Hepatocyte (in vitro differentiated cells): ENCODE measurements at regions not wholly inside any gene's neighbourhood (a gene's known extent, or its start where the extent isn't known, plus 50 kb on each side); places are given as distances from the start of the nearest gene placed in this dataset.
A peak's percentile ranks its signal among the peaks of the same experiment; 100 is the strongest.

Source experiments
- DNase-seq: peaks from one replicate; pipeline ENCODE4 v3.0.0-alpha.2; 2016; ENCODE audit warnings: low spot score
- H2AFZ ChIP-seq: fragments of 200-600 bp; sonication (generic); 2 replicates; pipeline ENCODE4 v1.6.0; 2016; ENCODE audit warnings: antibody characterized with exemption, mild to moderate bottlenecking
- H3K27ac ChIP-seq: fragments of 200-600 bp; sonication (generic); 2 replicates; pipeline ENCODE4 v1.5.1; 2016; ENCODE audit warnings: mild to moderate bottlenecking
- H3K27me3 ChIP-seq: fragments of 200-600 bp; sonication (generic); 2 replicates; pipeline ENCODE4 v1.6.1; 2016
- H3K36me3 ChIP-seq: fragments of 200-600 bp; sonication (generic); replicated peaks from 2 replicates; pipeline ENCODE4 v1.5.1; 2016; ENCODE audit warnings: low read depth; ENCODE audit not compliant: insufficient read depth
- H3K4me1 ChIP-seq: fragments of 200-600 bp; sonication (generic); 2 replicates; pipeline ENCODE4 v1.5.1; 2016; ENCODE audit warnings: mild to moderate bottlenecking, moderate library complexity; ENCODE audit not compliant: insufficient read depth
- H3K4me2 ChIP-seq: fragments of 200-600 bp; sonication (generic); 2 replicates; pipeline ENCODE4 v1.6.0; 2016
- H3K4me3 ChIP-seq: fragments of 200-600 bp; sonication (generic); 2 replicates; pipeline ENCODE4 v1.5.1; 2016; ENCODE audit warnings: mild to moderate bottlenecking
- H3K79me2 ChIP-seq: fragments of 200-600 bp; sonication (generic); 2 replicates; pipeline ENCODE4 v1.6.0; 2017; ENCODE audit warnings: mild to moderate bottlenecking
- H3K9me2 ChIP-seq: fragments of 200-600 bp; sonication (generic); replicated peaks from 2 replicates; pipeline ENCODE4 v1.6.0; 2017; ENCODE audit warnings: mild to moderate bottlenecking; ENCODE audit not compliant: insufficient read depth
- H3K9me3 ChIP-seq: fragments of 200-600 bp; sonication (generic); 2 replicates; pipeline ENCODE4 v1.5.1; 2016; ENCODE audit warnings: low read depth, mild to moderate bottlenecking
- H4K20me1 ChIP-seq: fragments of 200-600 bp; sonication (generic); 2 replicates; pipeline ENCODE4 v1.6.0; 2016; ENCODE audit warnings: mild to moderate bottlenecking; ENCODE audit not compliant: insufficient read depth, poor library complexity, severe bottlenecking
- EZH2 ChIP-seq: fragments of 200-600 bp; sonication (generic); IDR thresholded peaks from 2 replicates; pipeline ENCODE4 v1.6.1; 2016; ENCODE audit warnings: antibody characterized with exemption, mild to moderate bottlenecking, borderline replicate concordance
- EZH2phosphoT487 ChIP-seq: fragments of 200-600 bp; sonication (generic); IDR thresholded peaks from one replicate; pipeline ENCODE4 v1.6.1; 2018; ENCODE audit warnings: antibody characterized with exemption, mild to moderate bottlenecking, low read depth, moderate library complexity; ENCODE audit not compliant: unreplicated experiment, severe bottlenecking
- WGBS: methylation state at CpG from one replicate; pipeline ENCODE4 v1.1.6; 2016; ENCODE audit warnings: low lambda C conversion rate; ENCODE audit errors: missing lambda C conversion rate; 5-methylcytosine and 5-hydroxymethylcytosine counted together
- TF ChIP-seq, protein P1 (sequence below): fragments of 200-600 bp; sonication (generic); IDR thresholded peaks from 2 replicates; pipeline ENCODE4 v1.5.1; 2016; ENCODE audit warnings: antibody characterized with exemption, mild to moderate bottlenecking; ENCODE audit not compliant: poor library complexity

DNA sequence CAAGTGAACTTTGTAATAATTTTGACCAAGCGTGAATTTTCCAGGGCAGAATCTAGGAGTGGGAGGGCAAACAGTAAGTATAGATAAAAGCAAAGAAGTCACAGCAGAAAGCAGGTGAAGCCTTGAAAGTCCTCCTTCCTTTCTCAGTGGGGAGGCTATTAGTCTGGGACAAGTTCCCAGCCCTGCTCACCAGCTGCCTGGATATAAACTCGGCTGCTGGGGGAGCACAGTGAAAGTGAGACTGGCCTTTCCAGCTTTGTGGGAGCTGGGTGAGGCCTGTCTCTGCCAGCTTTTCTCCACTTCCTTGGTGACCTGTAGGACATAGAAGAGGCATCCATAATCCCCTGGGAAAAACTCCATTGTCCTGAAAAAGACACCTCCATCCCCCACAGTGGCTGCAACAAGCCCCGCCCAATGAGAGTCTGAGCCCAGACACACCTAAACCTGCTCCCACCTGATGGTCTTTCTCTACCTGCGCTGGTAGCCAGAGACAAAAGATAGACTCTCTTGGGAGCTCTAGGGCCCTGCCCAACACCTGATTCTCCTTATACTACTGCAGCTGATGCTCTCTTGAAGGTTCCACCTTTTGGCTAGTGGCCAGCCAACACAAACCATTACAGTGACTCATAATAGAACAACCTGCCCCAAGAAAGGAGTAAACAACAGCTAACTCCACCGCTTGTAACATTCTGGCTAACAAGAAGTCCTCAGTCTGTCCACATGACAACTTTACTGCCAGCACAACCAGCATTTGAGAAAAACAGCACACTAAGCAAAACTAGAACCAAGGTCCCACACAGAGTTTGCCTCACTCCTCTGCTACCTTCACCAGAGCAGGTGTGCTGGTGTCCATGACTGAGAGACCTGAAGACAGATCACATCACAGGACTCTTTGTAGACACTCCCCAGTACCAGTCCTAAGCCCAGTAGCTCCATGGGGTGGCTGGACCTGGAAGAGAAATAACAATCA lies 252.2 kb upstream of the SLITRK6 start:
- no peak overlapping the region for H3K4me3 ChIP-seq
- H3K27me3 ChIP-seq, result no peaks in the 10 kb centered on the region
- no peaks in the 10 kb centered on the region for H3K36me3 ChIP-seq
- no peak overlapping the region for H2AFZ ChIP-seq
- H3K9me2 ChIP-seq, result no peaks in the 10 kb centered on the region
- no peaks in the 10 kb centered on the region for H3K79me2 ChIP-seq
- H4K20me1 ChIP-seq, result no peaks in the 10 kb centered on the region
- H3K4me1 ChIP-seq, result no peaks in the 10 kb centered on the region
- peak; percentile 8 for DNase-seq
- H3K9me3 ChIP-seq, result no peaks in the 10 kb centered on the region
- TF ChIP-seq, protein P1, sequence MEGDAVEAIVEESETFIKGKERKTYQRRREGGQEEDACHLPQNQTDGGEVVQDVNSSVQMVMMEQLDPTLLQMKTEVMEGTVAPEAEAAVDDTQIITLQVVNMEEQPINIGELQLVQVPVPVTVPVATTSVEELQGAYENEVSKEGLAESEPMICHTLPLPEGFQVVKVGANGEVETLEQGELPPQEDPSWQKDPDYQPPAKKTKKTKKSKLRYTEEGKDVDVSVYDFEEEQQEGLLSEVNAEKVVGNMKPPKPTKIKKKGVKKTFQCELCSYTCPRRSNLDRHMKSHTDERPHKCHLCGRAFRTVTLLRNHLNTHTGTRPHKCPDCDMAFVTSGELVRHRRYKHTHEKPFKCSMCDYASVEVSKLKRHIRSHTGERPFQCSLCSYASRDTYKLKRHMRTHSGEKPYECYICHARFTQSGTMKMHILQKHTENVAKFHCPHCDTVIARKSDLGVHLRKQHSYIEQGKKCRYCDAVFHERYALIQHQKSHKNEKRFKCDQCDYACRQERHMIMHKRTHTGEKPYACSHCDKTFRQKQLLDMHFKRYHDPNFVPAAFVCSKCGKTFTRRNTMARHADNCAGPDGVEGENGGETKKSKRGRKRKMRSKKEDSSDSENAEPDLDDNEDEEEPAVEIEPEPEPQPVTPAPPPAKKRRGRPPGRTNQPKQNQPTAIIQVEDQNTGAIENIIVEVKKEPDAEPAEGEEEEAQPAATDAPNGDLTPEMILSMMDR, result no peak
- no peak for TF ChIP-seq EZH2
- no peak overlapping the region for H3K27ac ChIP-seq
- 80% methylated on average over 5 of the region's 5 CpGs for WGBS
- no peak overlapping the region for H3K4me2 ChIP-seq

- no peak for DNase-seq
- Histone ChIP-seq H3K36me3 (no peaks in the 10 kb centered on the region), H3K27me3 (no peaks in the 10 kb centered on the region), H3K9me3 (no peaks in the 10 kb centered on the region), H3K4me1 (no peaks in the 10 kb centered on the region), H4K20me1 (no peaks in the 10 kb centered on the region), H3K4me3 (no peak overlapping the region), H2AFZ (no peak overlapping the region), H3K9me2 (no peaks in the 10 kb centered on the region), H3K4me2 (no peak overlapping the region), H3K27ac (no peak overlapping the region), H3K79me2 (no peaks in the 10 kb centered on the region)
- TF ChIP-seq EZH2phosphoT487 (no peak), EZH2 (no peak)
- TF ChIP-seq, protein P1, result no peak
- 84% methylated on average over 3 of the region's 3 CpGs for WGBS
These were observed 239.3 kb upstream of the SLITRK6 start for GRCh38 chr13:86038490-86038889.

DNA sequence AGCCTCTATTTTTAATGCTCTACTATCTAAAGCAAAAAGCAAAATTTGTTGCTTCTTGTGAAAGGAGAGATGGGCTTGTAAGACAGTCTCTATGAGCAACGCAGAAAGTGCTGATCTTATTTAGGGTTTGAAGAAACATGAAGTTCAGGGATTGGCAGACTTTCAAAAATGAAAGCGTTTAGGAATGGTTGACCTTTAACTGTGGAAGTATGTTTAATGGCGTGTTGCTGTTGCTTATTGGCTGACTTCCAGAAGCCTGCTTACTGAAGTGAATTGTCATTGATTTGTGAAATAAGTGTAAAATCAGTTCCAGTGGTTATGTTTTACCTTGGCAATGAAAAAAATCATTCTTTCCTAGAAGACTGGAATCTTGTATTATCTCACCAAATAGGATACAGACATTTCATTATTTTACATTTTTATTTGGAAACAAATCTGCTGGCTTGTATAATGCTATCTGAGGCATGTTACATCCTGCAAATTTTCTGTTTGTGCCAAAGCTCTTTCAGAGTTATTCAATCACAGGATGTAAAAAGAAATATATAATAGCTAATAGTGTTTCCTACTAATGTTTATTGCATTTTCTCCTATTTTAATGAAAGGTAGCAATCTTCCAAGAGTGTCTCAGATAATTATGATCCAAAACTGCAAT lies 221.3 kb upstream of the SLITRK6 start:
- H3K27me3 ChIP-seq, result no peaks in the 10 kb centered on the region
- 42% methylated on average over 3 of the region's 3 CpGs for WGBS
- H3K4me1 ChIP-seq, result no peaks in the 10 kb centered on the region
- no peaks in the 10 kb centered on the region for H3K9me2 ChIP-seq
- no peaks in the 10 kb centered on the region for H3K79me2 ChIP-seq
- no peak overlapping the region for H3K4me3 ChIP-seq
- peak overlapping the region; percentile 16 for H3K4me2 ChIP-seq
- H3K36me3 ChIP-seq, result no peaks in the 10 kb centered on the region
- no peaks in the 10 kb centered on the region for H4K20me1 ChIP-seq
- no peak overlapping the region for H3K27ac ChIP-seq
- no peak overlapping the region for H2AFZ ChIP-seq
- no peaks in the 10 kb centered on the region for H3K9me3 ChIP-seq
- TF ChIP-seq EZH2phosphoT487 (no peak), EZH2 (no peak)
- TF ChIP-seq, protein P1, result no peak
- peak; percentile 25 for DNase-seq
